GM18868 (cell line): ENCODE measurements at regions not wholly inside any gene's neighbourhood (a gene's known extent, or its start where the extent isn't known, plus 50 kb on each side); places are given as distances from the start of the nearest gene placed in this dataset.

ENCODE experiments used
- ATAC-seq: cut with Tn5 transposase; IDR thresholded peaks from one replicate; pipeline ENCODE4 v1.9.1; 2021; ENCODE audit warnings: mild to moderate bottlenecking, moderate library complexity; ENCODE audit not compliant: unreplicated experiment

DNA sequence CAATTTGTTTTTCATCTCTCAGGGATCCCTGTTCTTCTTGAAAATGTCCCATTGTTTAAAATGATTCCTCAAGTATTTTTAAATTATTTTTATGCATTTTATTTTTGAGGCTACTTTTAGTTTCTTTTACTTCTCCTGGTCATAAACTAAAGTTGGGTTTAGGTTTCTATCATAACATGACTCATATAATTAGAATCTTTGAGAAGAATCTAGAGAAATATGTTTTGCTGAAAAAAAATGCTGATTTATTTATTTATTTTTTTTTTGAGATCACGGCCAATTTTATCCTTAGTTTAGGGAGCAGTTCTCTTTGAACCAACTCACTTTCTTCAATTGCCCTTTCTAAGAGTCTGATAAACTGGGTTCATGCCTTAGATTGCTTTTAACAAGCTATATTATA lies 1157.1 kb downstream of the BCL11B start:
- ATAC-seq, result no peak

DNA sequence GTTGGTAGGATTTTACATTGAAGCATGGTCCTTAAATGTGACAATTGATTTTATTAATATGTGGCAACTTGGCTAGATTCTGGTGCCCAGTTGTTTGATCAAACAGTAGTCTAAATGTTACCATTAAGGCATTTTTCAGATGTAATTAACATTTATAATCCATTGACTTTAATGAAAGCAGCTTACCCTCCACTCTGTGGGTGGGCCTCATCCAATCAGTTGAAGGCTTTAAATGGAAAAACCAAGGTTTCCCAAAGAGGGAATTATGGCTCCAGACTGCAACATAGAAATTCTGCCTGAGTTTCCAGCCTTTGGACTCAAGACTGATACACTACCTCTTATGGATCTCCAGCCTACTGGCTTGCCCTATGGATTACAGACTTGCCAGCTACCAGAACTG lies 1153.2 kb downstream of the BCL11B start:
- no peak for ATAC-seq

DNA sequence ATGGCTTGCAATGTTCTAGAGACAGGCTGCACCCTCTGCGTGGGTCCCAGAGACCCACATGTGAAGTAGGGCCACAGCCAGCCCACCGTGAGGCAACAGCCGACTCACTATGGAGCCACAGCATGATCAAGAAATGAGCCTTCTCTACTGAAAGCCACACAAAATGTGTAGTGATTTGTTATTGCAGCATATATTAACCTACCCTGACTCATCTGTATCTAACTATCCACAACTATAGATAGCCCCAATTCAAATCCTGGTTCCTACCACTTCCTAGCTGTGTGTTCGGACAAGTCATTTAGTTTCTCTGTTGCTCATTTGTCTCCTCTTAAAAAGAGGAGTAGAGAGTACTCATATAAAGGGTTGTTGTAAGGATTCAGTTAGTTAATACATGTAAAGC lies 1152.3 kb downstream of the BCL11B start:
- no peak for ATAC-seq

DNA sequence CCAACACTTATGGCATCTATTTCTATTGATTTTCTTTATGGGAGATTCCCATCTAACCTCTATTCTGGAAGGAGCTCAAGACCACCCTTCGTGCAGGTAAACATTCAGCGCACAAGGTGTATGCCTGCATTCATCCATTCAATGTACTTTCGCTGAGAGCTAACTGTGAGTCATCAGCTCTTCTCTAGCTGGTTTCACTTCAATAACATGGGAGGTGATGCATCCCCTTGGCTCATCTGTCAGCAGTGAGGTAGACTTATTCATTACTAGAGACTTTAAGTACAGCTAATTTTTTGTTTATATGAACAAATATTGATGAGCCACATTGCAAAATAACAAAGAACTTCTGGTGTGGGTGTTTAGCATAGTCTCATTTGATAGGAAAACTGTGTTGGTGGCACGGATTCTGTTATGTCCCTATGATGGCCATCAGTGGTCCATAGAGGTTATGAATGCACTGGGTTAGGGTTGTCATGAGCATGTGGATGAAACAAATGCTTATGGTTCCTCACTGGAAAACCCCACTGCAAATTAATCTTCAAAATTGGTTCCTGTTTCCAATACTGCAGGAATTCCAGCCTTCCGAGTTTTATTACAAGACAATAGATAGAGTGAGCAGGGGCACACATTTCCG lies 1151.0 kb downstream of the BCL11B start:
- no peak for ATAC-seq

DNA sequence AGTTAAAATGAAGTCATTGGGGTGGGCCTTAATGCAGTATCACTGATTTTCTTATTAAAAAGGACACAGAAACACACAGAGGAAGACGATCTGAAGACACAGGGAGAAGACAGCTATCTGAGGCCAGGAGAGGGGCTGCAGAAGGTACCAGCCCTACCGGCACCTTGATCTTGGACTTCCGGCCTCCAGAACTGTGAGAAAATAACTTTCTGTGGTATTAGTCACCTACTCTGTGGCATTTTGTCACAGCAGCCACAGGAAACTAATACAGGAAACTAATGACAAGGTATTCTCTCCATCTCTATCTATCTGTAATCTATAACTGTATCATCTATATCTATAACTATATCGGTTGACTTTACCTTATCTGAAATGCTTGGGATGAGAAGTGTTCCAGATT lies 1149.5 kb downstream of the BCL11B start:
- no peak for ATAC-seq

DNA sequence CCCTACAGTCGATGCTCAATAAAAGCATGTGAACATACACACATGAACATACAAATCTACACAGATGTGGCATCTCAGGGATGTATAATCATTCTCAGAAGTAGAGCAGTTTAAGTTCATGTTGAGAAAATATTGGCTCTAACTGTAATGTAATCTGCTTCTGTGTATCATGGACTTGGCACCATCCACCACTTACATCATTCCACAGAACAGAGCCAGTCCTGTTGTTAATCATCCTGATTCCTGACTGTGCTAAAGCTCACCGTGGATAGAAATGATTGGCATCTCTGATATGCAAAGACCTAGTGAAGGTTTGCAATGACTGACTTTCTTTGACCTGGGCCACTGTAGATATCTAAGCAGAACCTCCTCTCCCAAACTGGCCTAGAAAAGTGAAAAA lies 1141.3 kb downstream of the BCL11B start:
- no peak for ATAC-seq

DNA sequence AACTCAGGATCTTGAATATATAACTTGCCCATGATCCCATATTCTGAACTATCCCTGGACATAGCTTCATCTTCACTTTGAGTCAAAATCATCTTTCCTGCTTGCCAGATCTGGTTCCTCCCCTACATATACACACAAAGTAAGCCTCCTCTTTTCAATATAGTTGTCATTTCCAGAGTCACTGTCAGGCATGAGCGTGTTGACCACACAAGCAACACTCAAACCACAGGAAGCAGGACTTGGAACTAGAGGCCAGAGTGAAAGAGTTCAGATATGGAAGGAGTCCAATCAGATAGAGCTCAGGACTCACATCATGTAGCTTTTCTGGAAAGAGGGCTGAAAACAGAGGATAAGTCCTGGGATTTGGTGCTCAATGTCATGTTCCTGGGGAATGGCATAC lies 1140.6 kb downstream of the BCL11B start:
- ATAC-seq, result no peak

DNA sequence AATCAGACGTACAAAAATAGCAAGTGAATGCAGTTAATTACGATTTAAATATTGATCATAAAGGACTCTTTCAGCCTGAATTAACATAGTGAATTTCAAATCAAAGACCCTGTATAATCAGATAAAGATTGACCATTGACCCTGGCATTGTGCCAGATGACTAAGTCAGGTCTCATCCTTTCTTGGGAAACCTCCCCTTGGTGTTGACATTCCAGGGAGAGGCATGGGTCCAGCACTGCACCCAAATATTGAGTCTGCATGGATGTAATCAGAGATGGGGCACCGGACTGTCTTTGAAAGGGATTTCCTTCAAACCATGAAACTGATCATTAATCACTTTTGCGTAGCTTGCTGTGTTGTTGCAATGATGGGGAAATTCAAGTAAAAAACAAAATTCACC lies 1138.2 kb downstream of the BCL11B start:
- no peak for ATAC-seq

DNA sequence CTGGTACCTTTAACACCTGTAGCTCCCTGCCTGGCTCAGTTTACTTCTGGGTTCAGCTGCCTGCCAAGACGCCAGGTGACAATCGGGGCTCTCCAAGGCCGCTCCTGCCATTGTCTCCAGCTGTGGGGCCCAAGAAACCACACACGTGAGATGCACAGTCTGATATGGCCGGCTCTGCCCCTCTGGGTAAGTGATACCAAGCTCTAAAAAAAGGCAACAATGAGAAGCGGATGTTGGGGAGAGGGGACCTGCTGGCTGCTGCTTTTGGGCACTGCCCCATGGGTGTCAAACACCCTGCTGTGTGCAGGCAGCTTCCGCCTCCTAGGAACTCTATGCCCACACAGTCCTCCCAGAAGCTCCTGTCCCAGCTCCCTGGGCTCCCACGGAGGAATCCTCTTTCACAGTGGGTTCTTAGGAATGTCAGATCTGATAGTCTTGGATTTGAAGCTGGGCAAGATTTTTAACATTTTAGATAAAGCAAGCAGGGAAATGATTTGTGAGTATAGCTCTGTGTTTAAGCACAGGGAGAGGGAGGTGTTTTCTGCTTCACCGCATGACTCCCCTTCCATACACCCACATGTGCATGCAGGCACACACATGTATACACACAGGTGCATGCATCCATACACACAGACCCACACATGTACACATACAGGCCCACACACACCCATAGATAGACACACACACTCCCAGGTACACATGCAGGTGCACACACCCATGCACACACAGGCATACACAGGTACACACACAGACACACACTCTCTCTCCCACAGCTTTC lies 1135.8 kb downstream of the BCL11B start:
- no peak for ATAC-seq

DNA sequence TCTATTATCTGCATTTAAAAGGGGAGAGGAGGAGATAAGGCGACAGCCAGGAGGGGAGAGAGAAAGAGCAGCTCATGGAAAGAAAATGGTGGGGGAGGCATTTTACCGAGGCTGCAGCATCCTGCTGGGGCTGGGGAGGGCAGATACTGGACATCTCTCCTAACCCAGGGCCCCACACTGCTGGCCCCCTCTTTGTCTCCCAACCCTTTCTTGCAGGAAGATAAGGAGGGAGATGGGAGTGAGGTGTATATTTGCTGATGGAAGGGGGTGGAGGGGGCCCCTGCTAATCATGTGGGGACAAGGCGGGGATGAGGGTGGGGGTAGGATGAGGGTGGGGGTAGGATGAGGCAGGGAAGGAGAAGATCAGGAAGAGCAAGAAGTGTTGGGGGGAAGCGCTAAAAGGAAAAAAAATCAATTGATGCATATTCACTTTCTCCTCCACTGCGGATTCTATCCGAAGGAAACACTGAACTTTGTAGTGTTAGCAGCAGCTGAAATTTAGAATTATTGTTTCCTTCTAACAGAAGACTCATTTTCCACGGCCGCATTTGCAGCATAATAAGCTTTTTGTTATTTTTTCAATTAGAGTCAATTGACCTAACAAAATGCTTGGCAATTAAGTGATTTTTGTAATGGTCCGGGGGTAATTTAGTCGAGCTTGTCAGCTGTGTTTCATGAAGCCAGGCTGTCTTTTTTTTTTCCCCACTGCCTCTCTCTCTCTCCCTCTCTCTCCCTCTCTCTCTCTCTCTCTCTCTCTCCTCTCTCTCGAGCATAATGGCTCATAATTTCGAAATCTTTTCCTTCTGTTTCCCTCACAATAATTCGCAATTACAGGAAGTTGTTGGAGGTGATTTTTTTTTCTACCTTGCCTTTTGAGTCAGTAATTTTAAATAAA lies 1134.6 kb downstream of the BCL11B start:
- ATAC-seq, result no peak

DNA sequence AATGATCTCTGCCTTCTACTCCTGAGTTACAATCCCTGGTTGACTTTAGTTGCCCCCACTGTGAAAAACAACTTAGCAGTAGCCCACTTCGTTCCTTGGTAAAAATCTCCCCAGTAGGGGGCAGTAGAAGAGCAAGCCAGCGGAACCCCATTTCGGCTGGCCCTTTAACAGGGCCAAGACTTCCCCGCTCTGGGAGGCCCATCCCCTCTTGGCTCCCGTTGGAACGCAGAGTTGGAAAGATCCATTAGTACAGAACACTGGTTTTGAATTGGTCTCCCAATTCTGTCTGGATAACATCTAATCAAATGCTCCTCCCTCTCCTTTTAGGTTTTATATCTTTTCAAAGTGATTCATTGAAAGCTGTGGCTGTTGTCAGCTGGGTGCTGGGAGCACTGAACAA lies 1133.3 kb downstream of the BCL11B start:
- ATAC-seq, result no peak

DNA sequence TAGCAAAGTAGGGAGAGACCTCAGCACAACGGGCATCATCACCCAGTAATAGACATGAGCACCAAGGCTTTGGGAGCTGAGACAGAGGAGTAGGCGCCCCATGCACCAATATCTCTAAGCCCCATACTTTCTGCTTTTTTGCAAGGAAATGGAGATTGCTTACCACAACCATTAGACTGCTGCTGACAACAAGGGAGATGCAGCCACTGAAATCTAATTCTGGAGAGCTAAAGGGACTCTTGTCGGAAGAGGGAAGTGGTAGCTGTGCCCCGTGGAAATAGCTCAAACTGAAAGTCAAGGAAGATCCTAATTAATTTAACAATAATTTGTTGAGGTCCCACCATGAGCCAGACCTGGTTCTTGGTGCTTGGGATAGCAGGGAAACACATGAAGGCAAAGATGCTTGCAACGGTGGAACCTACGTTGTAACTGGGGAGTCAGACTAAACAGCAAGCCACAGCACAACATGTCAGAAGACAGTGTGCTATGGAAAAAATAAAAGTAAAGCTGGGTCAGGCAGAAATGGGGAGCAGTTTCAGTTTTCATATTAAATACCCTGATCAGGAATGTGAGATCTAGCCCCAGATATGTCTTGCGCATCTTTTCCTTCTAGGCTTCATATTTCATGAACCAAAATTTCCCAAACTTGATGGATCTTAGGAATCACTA lies 1131.0 kb downstream of the BCL11B start:
- no peak for ATAC-seq

DNA sequence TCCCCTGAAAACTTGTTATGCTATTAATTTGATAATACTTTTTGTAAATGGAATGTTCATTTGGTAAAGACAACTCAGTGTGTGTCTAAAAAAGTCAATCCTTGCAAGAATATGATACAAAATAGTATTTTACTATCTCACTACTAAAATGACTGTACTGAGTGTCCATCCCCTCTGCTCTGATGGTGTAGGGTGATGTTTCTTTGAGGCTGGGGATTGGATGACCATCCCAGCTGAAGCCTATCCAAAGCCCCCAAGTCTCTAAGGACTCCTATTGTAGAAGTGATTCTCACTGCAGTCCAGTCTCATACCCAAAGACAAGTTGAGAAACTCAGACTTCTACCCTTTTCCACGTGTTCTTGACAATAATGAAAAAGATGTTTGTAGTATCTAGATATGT lies 1128.4 kb downstream of the BCL11B start:
- no peak for ATAC-seq

DNA sequence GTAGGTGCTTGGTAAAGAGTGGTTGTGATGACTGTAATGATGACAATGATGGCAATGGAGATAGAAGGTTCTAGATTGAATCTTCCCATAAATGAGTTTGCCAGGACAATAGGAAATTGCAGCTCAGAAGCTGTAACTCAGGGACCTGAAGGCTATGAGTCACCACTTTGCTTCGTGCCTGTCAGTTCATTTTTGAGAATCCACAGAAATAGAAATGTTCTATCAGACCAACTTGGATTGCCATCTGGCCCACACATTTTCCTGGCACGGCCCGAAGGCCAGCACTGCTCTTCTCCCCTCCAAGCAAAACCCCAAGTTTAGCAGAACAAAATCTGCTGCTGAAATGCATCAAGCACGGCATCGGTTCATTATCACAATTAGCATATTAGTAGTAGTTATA lies 1127.0 kb downstream of the BCL11B start:
- no peak for ATAC-seq

DNA sequence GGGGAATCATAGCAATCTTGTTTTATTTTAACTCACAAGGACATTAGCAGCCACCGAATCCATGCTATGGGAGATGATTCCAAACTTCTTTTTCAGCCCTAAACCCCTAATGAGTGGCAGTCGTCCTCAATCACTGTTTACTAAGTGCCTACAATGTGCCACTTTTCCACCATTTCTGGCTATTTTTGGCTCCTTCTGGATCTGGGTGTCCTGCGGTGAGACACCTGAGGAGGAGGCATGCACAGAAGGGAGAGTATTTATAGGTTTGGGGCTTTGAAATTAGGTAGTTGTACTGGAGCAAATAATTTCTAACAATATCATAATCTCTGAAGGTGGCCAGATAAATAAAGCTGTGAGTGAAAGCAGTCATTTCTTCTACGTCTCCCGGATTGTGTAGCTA lies 1125.6 kb downstream of the BCL11B start:
- no peak for ATAC-seq

DNA sequence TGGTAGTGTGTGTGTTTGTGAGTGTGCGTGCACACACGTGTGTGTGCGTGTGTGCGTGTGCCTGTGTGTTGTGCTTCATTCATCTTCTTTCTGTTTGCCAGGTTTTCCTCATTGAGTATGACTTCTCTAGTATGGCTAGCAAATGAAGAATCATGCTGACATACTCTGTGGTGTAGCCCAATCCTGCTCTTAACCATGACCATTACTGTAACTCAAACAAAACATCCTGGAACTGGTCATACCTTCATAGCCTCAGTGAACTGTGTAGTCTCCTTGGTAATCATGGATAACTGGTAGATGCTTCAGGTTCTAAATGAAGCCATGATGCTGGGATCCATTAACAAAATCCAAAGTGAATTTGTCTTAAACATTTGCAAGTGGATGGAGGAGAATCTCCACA lies 1117.7 kb downstream of the BCL11B start:
- no peak for ATAC-seq

DNA sequence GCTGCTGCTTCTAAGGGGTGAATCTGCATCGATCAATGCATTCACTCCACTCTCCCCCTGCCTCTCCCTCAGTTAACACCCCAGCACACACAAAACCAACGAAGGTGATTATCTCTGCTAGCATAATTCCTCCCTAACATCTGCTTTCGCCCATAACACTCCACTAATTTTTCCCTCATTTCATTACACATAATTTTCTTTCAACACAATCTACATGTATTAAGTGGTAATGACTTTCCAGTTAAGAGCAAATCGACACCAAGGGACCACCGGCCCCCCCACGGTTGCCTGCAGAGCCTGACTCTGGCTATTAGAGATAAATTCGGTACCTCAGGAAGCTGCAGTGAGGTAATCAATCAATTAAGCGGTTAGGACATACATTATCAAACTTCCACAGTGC lies 1115.6 kb downstream of the BCL11B start:
- ATAC-seq, result no peak

DNA sequence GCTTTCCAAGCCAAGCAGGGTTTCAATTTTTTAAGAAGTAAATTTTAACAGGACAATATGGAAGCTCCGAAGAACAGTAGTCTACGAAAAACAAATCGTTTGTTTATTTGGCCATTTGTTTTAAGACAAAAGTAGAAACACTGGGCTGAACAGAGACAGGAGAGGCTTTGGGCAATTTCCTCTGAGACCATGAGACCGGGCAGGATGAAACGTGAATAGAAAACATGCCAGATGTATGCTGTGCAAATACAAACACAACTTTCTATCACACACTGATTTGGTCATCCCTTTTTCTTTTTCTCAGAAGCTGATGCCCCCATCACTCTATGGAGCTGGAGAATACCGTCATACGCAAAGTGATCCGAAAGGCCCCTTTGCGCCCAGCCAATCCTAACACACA lies 1111.1 kb downstream of the BCL11B start:
- ATAC-seq, result no peak

DNA sequence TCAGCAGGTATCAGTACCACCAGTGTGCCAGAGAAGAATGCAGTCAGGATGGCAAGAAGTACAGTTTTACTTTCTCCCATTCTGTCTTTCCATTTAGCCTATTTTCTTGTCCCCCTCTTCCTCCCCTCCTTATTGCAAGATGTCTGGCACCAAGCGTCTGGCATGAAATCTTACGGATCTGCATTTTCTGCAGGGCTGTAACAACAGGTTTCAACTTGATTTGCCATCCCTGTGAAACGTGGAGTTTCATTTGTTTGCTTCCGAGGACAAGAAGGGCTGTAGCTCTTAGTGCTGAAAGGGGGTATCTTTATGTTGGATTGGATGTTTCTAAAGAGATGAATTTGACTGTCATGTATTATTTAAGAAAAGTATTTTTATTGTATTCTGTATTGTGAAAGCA lies 1110.6 kb downstream of the BCL11B start:
- no peak for ATAC-seq

DNA sequence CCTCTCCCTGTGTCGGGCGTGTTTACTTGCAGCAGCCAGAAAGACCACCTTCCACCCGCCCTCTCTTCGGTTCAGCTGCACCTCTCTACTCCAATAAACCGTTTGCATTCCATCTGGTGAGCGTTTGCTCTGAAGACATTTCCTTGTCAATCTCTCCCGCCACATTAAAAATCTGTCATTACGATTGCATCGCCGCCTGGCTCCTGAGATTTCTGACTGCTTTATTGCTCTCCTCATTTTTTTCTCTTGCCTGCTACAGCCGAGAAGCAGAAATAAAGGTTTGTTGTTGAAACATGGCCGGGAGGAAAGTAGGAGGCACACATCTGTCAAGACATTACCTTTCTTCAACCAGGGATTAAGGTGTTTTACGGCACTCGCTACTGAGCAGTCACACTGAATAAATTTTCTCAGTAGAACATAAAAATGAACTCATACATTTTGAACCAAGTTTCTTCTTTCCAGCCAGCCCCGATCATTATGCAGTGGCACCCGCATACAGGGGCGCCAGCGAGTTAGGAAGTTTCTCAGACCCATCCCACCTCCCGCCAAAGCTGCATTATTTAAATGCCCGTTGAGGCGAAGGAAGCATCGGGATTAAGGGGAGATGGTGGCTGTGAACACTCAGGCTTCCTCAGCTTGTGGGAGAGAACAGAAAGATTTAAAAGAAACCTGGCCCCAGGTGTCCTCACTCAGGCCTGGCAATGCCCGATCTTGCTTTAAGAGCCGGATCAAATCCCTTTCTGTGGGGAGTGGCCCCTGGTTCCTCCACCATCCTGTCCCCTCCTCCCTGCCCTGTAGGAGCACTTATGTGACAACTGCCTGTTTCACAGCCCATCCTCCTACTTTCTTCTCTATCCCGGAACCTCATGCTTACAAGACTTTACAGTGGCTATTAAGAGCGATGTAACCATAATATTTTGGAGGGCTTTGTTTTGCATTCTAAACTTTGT lies 1108.9 kb downstream of the BCL11B start:
- ATAC-seq, result no peak
